NCI-H128 (cell line): ENCODE measurements at regions not wholly inside any gene's neighbourhood (a gene's known extent, or its start where the extent isn't known, plus 50 kb on each side); places are given as distances from the start of the nearest gene placed in this dataset.

Experiments used
- DNase-seq: peaks from one replicate; lab custom pipeline; 2025; ENCODE audit not compliant: unreplicated experiment; lab: John Stamatoyannopoulos, UW

GRCh38 chr14:98379830-98380229 lies 892.2 kb downstream of the BCL11B start:
- DNase-seq: no peak

GRCh38 chr14:98382662-98383061 lies 889.3 kb downstream of the BCL11B start:
- no peak for DNase-seq

DNA sequence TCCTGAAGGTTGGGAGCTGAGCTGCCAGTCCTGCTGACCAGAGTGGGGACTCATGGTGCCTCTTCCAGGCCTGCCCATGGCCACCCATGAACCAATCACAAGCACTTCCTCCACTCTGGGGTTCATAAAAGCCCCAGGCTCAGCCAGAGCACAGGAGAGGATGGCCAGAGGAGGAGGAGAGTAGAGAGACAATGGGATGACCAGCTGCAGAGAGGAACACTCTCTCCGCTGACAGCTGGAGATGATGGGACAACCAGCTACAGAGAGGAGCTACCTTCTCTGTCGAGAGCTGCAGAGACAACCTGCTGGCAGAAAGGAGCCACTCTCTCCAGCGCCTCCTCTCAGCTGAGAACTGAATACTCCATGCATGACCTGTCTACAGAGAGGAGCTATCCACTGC lies 886.1 kb downstream of the BCL11B start:
- no peak for DNase-seq

- DNase-seq: no peak
Measured at GRCh38 chr14:98391061-98391460, 880.9 kb downstream of the BCL11B start.

DNA sequence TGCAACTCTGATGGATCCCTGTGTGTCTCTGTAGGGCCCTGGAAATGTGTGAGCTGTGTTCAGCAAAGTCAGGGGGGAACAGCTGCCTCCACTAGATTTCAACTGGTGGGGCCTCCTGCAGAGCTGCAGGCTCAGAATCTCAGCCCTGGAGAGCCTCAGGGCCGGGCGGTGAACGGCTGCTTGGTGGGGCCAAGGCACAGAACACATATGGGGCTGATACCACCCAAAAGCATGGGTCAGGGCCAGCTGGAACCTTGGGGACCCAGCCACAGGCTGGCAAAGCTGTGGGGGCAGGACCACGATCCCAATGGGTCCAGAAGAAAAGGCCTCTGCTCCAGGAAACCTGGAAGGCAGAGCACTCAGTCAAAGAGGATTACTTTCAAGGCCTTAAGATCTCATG lies 878.5 kb downstream of the BCL11B start:
- DNase-seq: no peak

GRCh38 chr14:98404811-98405210 lies 867.2 kb downstream of the BCL11B start:
- DNase-seq: no peak

DNA sequence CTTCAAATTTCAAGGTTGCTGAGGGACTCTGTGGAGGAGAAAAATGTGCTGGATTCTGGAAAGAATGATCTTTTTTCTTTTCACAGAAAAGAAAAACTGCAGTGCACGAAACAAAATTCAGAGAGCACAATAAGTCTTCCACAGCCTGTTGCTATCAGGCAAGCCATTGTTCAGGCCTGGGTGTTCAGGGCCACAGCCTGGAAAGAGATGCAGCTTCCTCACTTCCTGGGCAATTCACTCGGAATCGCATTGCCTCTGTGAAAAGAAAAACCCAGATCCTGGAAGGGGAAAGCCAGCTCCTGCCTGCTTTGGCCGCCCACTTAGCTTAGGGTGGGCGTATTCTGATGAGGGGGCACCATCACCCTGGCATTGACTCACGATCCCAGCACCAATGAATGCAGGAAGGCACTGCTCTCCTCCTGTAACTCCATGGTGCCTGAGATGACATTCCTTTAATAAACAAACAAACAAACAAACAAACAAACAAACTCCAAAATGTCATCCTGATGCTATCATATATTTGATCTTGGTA lies 863.9 kb downstream of the BCL11B start:
- DNase-seq: no peak

GRCh38 chr14:98408713-98409112 lies 863.3 kb downstream of the BCL11B start:
- DNase-seq: no peak

GRCh38 chr14:98411154-98411553 lies 860.8 kb downstream of the BCL11B start:
- DNase-seq: no peak

DNA sequence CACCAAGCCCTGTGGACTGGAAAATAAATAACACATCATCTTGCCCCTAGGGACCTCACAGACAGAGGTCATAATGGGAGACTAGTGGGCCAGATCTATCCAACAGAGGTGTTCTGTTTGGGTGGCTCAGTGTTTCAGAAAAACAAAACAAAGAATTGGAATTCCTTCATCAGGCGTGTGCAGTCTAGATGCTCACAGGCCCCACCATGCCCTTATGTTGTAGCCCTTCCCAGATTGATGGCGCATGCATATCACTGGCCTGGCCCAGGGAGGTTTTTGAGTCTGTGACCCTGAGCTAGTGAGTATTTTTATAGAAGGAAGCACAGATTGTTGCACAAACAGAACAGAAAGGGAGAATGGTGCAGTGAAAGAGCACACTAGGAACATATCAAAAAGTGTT lies 859.6 kb downstream of the BCL11B start:
- DNase-seq: no peak

DNA sequence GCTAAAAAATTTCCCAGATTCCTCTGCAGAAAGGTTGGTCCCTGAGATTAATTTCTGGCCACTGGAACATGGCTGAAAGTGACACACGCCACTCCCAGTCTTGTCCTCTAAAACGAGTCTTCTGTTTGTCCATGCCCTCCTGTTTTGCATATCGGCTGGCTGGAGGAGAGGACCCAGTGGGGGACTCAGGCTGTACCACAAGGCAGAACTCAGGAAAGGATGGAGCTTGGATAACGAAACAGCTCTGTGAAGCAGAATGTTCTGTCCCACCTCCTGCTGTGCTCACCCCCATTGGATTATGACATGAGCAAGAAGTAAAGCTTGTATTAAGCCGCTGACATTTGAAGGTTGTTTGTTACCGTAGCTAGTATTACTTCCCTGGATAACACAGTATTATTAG lies 856.2 kb downstream of the BCL11B start:
- DNase-seq: no peak

- no peak for DNase-seq
Measured at GRCh38 chr14:98417001-98417400, 855.0 kb downstream of the BCL11B start.

- DNase-seq: no peak
Measured at GRCh38 chr14:98428483-98428994, 843.5 kb downstream of the BCL11B start.

GRCh38 chr14:98433436-98433835 lies 838.6 kb downstream of the BCL11B start:
- no peak for DNase-seq

DNA sequence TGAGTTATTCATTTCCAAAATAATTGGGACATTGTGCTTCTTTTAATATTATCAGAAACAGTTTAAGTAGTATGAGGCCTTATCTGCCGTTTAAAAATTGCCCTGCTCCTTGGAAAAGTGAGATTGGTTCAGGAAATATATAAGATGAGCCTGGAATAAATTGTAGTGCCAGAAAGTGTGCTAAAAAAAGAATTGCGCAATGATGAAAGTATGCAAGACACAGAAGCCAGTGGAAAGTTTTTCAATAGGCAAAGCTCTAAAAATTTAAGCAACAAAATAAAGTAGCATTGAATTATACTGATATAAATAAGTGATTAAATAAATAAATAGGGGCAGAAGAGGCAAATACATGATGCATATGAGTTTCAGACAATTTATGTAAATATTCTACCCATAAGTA lies 834.9 kb downstream of the BCL11B start:
- DNase-seq: no peak

DNA sequence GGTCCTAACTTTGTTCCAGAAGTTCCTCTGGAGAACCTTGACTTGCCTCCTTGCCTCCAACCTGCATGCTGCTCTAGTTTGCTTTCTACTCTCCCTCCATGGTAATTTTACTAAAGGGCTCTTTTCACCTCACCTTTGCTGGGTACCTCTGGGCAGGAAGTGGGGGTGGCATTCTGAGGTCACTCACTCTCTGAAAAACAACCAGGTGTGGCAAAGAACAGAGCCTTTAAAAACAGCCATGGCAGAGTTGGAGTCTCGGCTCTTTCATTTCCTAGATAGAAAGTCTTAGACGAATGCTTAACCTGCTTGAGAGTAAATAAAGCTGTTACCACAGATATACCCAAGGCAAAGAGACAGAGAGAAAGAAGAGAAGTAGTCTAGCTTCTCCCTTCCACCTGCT lies 827.9 kb downstream of the BCL11B start:
- no peak for DNase-seq

DNA sequence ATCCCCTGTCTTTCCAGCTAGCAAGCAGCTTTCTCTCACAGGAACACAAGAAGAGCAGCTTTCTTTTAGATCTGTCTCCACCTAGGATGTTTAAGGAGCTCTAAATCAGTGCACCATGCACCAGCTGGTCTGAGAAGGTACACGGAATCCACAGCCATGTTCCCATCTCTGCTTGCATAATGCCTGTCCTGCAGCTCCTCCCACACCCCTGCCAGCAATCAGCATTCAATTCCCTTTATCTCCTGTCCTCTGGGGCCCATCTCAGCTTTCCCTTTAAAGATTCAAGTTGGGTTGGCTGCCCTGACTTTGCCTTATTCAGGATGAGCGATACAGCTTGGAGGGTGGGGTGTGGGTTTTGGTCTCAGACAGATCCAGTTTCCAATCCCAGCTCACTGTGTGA lies 826.3 kb downstream of the BCL11B start:
- DNase-seq: no peak

DNA sequence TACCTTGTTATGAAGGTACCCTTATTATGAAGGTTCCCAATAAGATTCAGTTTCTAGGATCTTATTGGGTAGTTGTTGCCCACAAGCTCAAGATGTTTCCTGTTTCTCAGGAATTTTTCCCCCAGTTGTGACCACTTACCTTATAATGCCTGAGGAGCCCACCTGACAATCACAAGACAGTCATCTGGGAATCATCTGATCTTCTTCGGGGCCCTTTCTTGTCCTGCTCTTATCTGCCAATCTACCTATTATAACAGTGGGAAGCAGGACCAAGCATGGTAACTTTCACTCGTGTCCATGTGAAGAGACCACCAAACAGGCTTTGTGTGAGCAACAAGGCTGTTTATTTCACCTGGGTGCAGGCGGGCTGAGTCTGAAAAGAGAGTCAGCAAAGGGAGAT lies 825.5 kb downstream of the BCL11B start:
- no peak for DNase-seq

DNA sequence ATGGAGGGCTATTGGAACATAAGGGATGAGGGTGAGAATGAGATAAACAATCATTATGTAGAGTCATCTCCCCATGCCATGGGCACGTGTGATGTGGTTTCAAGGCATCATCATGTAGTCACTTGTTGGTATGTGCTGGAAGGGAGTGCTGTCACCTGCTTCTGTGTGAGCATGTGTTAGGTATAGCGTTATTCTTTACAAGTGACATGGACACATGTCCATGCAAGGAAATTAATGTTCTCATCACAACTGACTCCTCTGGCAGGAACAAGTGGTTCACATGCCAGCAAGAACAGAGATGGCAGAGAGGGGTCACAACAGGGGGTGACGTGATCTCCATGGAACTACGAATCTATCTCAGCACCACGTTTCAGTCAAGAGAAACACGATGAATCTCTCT lies 815.8 kb downstream of the BCL11B start:
- DNase-seq: no peak

DNA sequence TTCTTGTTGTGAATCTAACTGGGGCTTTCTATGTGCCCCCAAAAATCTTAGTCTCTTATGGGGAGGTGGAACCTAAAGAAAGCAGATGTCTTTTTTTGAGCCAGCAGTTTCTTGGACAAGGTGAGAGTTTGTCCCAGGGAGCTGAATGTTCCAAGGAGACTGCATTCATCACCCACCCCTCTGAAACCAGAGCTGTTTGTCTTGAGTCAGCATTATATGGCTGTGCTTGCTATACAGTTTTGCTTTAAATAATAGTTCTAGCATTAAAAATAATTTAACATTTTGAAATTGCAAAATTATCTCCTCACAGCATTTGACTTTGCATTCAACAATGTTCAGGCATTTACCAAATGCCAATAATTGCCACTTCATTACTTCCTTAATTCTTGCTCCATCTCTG lies 813.3 kb downstream of the BCL11B start:
- no peak for DNase-seq

GRCh38 chr14:98462908-98463307 lies 809.1 kb downstream of the BCL11B start:
- no peak for DNase-seq

DNA sequence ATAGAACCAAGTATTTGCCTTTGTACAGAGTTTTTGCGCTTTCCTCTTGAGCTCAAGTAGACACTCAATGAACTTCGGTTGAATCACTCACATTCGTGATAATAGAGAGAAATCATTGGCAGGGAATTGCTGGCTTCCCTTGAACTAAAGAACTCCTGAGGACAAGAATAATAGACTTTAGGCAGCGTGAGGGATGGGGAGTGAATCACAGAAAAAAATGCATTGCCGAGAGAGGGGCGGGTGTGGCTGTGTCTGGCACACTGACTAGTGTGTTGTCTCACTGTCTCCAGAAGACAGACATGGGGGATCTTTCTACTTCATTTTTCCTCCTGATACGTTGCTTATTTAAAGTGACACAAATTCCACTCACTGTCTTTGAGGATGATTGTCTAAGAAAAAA lies 805.2 kb downstream of the BCL11B start:
- DNase-seq: no peak

GRCh38 chr14:98470663-98471062 lies 801.3 kb downstream of the BCL11B start:
- DNase-seq: no peak

DNA sequence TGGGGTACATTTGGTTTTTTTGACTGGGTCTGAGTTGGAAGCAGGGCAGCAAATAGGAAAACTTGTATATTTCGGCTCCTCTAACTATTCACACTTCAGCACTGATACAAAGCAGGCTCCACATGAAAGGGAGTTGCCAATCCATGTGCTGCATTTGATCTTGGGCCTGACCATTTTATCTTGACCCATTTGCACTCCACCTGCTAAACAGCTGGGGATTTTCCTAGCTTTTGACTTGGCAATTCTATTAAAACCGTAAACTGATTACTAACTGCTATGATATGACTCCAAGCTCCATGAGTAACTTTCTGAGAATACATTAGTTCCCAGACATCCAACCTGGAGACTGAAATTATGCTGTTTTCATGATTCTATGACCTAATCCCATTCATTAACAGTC lies 797.1 kb downstream of the BCL11B start:
- no peak for DNase-seq
